Astrocyte (in vitro differentiated cells and primary cell): ENCODE measurements at regions not wholly inside any gene's neighbourhood (a gene's known extent, or its start where the extent isn't known, plus 50 kb on each side); places are given as distances from the start of the nearest gene placed in this dataset.
A peak's percentile ranks its signal among the peaks of the same experiment; 100 is the strongest.

Source experiments
- DNase-seq: peaks from one replicate; pipeline ENCODE4 v3.0.0-alpha.2; 2010; ENCODE audit warnings: low read depth
- FAIRE-seq: peaks from 2 replicates; lab custom pipeline; 2011; peaks lifted over from hg19 to GRCh38; lab: Jason Lieb, UNC
- H2AFZ ChIP-seq: 2 replicates; pipeline ENCODE4 v1.6.0; 2012; ENCODE audit warnings: low read depth, low read length, inconsistent platforms
- H3K27ac ChIP-seq: 2 replicates; pipeline ENCODE4 v1.5.1; 2011; ENCODE audit warnings: low read depth, low read length, inconsistent platforms
- H3K27me3 ChIP-seq: 2 replicates; pipeline ENCODE4 v1.6.0; 2011; ENCODE audit warnings: low read length, inconsistent platforms; ENCODE audit not compliant: insufficient read depth
- H3K36me3 ChIP-seq: 2 replicates; pipeline ENCODE4 v1.5.1; 2011; ENCODE audit warnings: low read length, inconsistent platforms; ENCODE audit not compliant: insufficient read depth
- H3K4me1 ChIP-seq: 2 replicates; pipeline ENCODE4 v1.5.1; 2011; ENCODE audit warnings: low read length, inconsistent platforms; ENCODE audit not compliant: insufficient read depth
- H3K4me2 ChIP-seq: 2 replicates; pipeline ENCODE4 v1.6.0; 2012; ENCODE audit warnings: low read length, inconsistent platforms
- H3K4me3 ChIP-seq: 2 replicates; pipeline ENCODE4 v1.5.1; 2011; ENCODE audit warnings: low read depth, mild to moderate bottlenecking, low read length, inconsistent platforms; ENCODE audit not compliant: insufficient read depth
- H3K79me2 ChIP-seq: 2 replicates; pipeline ENCODE4 v1.6.0; 2012; ENCODE audit warnings: mild to moderate bottlenecking, low read length, inconsistent platforms; ENCODE audit not compliant: insufficient read depth
- H3K9ac ChIP-seq: 2 replicates; pipeline ENCODE4 v1.6.0; 2012; ENCODE audit warnings: mild to moderate bottlenecking, low read length, inconsistent platforms
- H3K9me3 ChIP-seq: 2 replicates; pipeline ENCODE4 v1.5.1; 2012; ENCODE audit warnings: low read depth, mild to moderate bottlenecking, low read length, inconsistent platforms; ENCODE audit not compliant: insufficient read depth
- H4K20me1 ChIP-seq: 2 replicates; pipeline ENCODE4 v1.6.0; 2012; ENCODE audit warnings: low read length, inconsistent platforms; ENCODE audit not compliant: insufficient read depth
- H3K27ac Mint-ChIP-seq: one replicate; pipeline ENCODE4 v1.8.0; 2021; ENCODE audit warnings: mild to moderate bottlenecking, mixed read lengths; ENCODE audit not compliant: unreplicated experiment
- H3K27me3 Mint-ChIP-seq: one replicate; pipeline ENCODE4 v1.8.0; 2021; ENCODE audit warnings: low read depth, mixed read lengths; ENCODE audit not compliant: unreplicated experiment
- H3K36me3 Mint-ChIP-seq: one replicate; pipeline ENCODE4 v1.8.0; 2021; ENCODE audit warnings: low read depth, mixed read lengths; ENCODE audit not compliant: unreplicated experiment
- H3K4me1 Mint-ChIP-seq: one replicate; pipeline ENCODE4 v1.8.0; 2021; ENCODE audit warnings: low read depth, mixed read lengths; ENCODE audit not compliant: unreplicated experiment
- H3K4me3 Mint-ChIP-seq: one replicate; pipeline ENCODE4 v1.8.0; 2021; ENCODE audit warnings: mild to moderate bottlenecking, moderate library complexity, mixed read lengths; ENCODE audit not compliant: unreplicated experiment
- H3K9me3 Mint-ChIP-seq: one replicate; pipeline ENCODE4 v1.8.0; 2021; ENCODE audit warnings: mild to moderate bottlenecking, mixed read lengths; ENCODE audit not compliant: unreplicated experiment
- CTCF ChIP-seq: IDR thresholded peaks from 2 replicates; pipeline ENCODE4 v1.5.1; 2011; ENCODE audit warnings: low read depth, mild to moderate bottlenecking, inconsistent platforms, low read length, moderate library complexity; ENCODE audit not compliant: insufficient read depth
- EZH2 ChIP-seq: IDR thresholded peaks from 2 replicates; pipeline ENCODE4 v1.6.1; 2012; ENCODE audit warnings: mild to moderate bottlenecking, low read length, inconsistent platforms; ENCODE audit not compliant: insufficient read depth

- H3K4me3 Mint-ChIP-seq = no peak overlapping the region
- no peaks in the 10 kb centered on the region for H3K36me3 Mint-ChIP-seq
- Histone ChIP-seq H3K4me2 (no peak overlapping the region), H3K79me2 (no peaks in the 10 kb centered on the region), H3K4me3 (no peak overlapping the region), H3K9ac (no peak overlapping the region), H3K4me1 (no peaks in the 10 kb centered on the region), H2AFZ (no peak overlapping the region), H3K36me3 (no peaks in the 10 kb centered on the region), H3K9me3 (no peaks in the 10 kb centered on the region), H3K27ac (no peak overlapping the region), H3K27me3 (no peaks in the 10 kb centered on the region), H4K20me1 (no peaks in the 10 kb centered on the region)
- peaks cover 14% of the 10 kb centered on the region for H3K9me3 Mint-ChIP-seq
- peaks cover 7% of the 10 kb centered on the region for H3K4me1 Mint-ChIP-seq
- FAIRE-seq (no peak), DNase-seq (no peak)
- H3K27ac Mint-ChIP-seq = no peak overlapping the region
- no peaks in the 10 kb centered on the region for H3K27me3 Mint-ChIP-seq
- no peak for TF ChIP-seq EZH2
- no peak for TF ChIP-seq CTCF
These were observed 849.7 kb downstream of the BCL11A start for GRCh38 chr2:59703796-59704195.

DNA sequence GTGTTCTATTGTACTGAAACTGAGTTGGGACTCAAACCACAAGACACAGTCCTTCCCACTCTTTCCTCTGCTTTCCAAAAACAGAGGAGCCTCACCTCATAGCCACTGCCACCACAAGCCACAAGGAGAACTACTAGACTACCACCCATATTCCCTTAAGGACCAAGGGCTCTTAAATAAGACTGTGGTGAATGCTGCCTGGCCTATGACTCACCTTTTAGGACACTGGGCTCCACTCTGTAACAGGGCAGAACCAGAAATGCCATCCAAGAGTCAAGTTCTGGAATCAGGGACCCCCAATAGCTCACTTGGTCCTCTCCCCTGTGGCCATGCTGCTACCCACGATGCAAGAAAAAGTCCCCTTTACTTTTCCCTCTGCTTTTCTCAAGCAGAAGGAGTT lies 851.4 kb downstream of the BCL11A start:
- no peak for DNase-seq
- H3K27ac ChIP-seq = no peak overlapping the region
- H3K4me1 Mint-ChIP-seq = peaks cover 7% of the 10 kb centered on the region
- H3K9me3 Mint-ChIP-seq = peaks cover 14% of the 10 kb centered on the region
- peak overlapping the region; percentile 19 for H3K27ac Mint-ChIP-seq
- no peaks in the 10 kb centered on the region for H3K36me3 Mint-ChIP-seq
- H4K20me1 ChIP-seq = no peaks in the 10 kb centered on the region
- H3K27me3 ChIP-seq = no peaks in the 10 kb centered on the region
- FAIRE-seq = no peak
- no peak overlapping the region for H3K4me3 ChIP-seq
- H3K27me3 Mint-ChIP-seq = no peaks in the 10 kb centered on the region
- H3K4me3 Mint-ChIP-seq = no peak overlapping the region
- no peaks in the 10 kb centered on the region for H3K9me3 ChIP-seq
- no peaks in the 10 kb centered on the region for H3K4me1 ChIP-seq
- H3K36me3 ChIP-seq = no peaks in the 10 kb centered on the region
- no peak overlapping the region for H2AFZ ChIP-seq
- no peak for TF ChIP-seq EZH2
- TF ChIP-seq CTCF = no peak
- no peak overlapping the region for H3K4me2 ChIP-seq
- no peak overlapping the region for H3K9ac ChIP-seq
- no peaks in the 10 kb centered on the region for H3K79me2 ChIP-seq

DNA sequence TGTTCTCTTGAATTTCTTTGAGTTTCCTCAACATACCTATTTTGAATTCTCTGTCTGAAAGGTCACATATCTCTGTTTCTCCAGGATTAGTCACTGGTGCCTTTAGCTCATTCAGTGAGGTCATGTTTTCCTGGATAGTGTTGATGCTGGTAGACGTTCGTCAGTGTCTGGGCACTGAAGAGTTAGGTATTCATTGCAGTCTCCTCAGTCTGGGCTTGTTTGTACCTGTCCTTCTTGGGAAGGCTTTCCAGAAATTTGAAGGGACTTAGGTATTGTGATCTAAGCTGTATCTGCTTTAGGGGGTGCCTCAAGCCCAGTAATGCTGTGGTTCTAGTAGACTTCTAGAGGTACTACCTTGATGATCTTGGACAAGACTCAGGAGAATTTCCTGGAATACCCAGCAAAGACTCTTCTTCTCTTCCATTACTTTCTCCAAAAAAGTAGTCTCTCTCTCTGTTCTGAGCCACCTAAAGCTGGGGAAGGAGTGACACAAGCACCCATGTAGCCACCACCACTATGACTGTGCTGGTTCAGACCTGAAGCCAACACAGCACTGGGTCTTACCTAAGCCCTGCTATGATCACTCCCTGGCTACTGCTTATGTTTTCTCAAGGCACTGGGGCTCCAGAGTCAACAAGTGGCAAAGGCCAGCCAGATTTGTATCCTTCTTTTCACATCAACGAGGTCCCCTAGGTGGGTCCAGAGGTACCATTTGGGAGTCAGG lies 852.0 kb downstream of the BCL11A start:
- H2AFZ ChIP-seq = no peak overlapping the region
- Mint-ChIP-seq H3K27ac (peak overlapping the region; percentile 19), H3K36me3 (no peaks in the 10 kb centered on the region), H3K4me3 (no peak overlapping the region), H3K27me3 (no peaks in the 10 kb centered on the region), H3K4me1 (peaks cover 3% of the 10 kb centered on the region), H3K9me3 (peaks cover 14% of the 10 kb centered on the region)
- H3K9me3 ChIP-seq = no peaks in the 10 kb centered on the region
- FAIRE-seq = no peak
- H3K27me3 ChIP-seq = no peaks in the 10 kb centered on the region
- no peaks in the 10 kb centered on the region for H3K4me1 ChIP-seq
- no peak overlapping the region for H3K9ac ChIP-seq
- H4K20me1 ChIP-seq = no peaks in the 10 kb centered on the region
- no peaks in the 10 kb centered on the region for H3K79me2 ChIP-seq
- TF ChIP-seq CTCF = no peak
- no peak for TF ChIP-seq EZH2
- DNase-seq = no peak
- no peak overlapping the region for H3K4me3 ChIP-seq
- H3K36me3 ChIP-seq = no peaks in the 10 kb centered on the region
- no peak overlapping the region for H3K27ac ChIP-seq
- H3K4me2 ChIP-seq = no peak overlapping the region
